A673 (cell line): ENCODE measurements at regions not wholly inside any gene's neighbourhood (a gene's known extent, or its start where the extent isn't known, plus 50 kb on each side); places are given as distances from the start of the nearest gene placed in this dataset.

Source experiments
- BruUV-seq: library from RNA; stranded (reverse); fragments of 400-500 nt; replicated peaks from 2 replicates; lab custom pipeline; 2021; lab: Mats Ljungman, UMichigan
- CTCF ChIA-PET: fragments of 300-600 bp; sonication (Branson Sonifier 250); formaldehyde crosslinking; loops from one replicate; lab custom pipeline; 2022; ENCODE audit warnings: antibody characterized with exemption; lab: Charles Lee
- POLR2A ChIA-PET: fragments of 300-600 bp; sonication (Branson Sonifier 250); formaldehyde crosslinking; loops from one replicate; lab custom pipeline; 2022; ENCODE audit warnings: antibody characterized with exemption; ENCODE audit not compliant: low non-redundant PET; lab: Charles Lee
- DNase-seq: peaks from one replicate; pipeline ENCODE4 v3.0.0-alpha.2; 2015; ENCODE audit warnings: low spot score
- H3K27ac ChIP-seq: fragments of 200-600 bp; sonication (generic); 2 replicates; pipeline ENCODE4 v1.5.1; 2016; ENCODE audit warnings: mixed run types, low read depth, mild to moderate bottlenecking, mixed read lengths, antibody characterized with exemption, low read length; ENCODE audit not compliant: poor library complexity, severe bottlenecking
- H3K27me3 ChIP-seq: fragments of 200-600 bp; sonication (generic); replicated peaks from 2 replicates; pipeline ENCODE4 v1.6.1; 2017; ENCODE audit warnings: mixed run types, low read depth, mild to moderate bottlenecking, mixed read lengths, antibody characterized with exemption, low read length; ENCODE audit not compliant: insufficient read depth, poor library complexity
- H3K36me3 ChIP-seq: fragments of 200-600 bp; sonication (generic); 2 replicates; pipeline ENCODE4 v1.6.1; 2016; ENCODE audit warnings: mixed run types, mild to moderate bottlenecking, mixed read lengths, antibody characterized with exemption, low read length; ENCODE audit not compliant: insufficient read depth, poor library complexity, severe bottlenecking
- H3K4me1 ChIP-seq: fragments of 200-600 bp; sonication (generic); 2 replicates; pipeline ENCODE4 v1.6.1; 2017; ENCODE audit warnings: mixed run types, mild to moderate bottlenecking, mixed read lengths, antibody characterized with exemption, low read length; ENCODE audit not compliant: insufficient read depth, poor library complexity, severe bottlenecking
- H3K4me3 ChIP-seq: fragments of 200-600 bp; sonication (generic); 2 replicates; pipeline ENCODE4 v1.5.1; 2016; ENCODE audit warnings: low read depth, mixed run types, mild to moderate bottlenecking, mixed read lengths, low read length; ENCODE audit not compliant: poor library complexity, severe bottlenecking
- H3K9me3 ChIP-seq: fragments of 200-600 bp; sonication (generic); 2 replicates; pipeline ENCODE4 v1.6.1; 2016; ENCODE audit warnings: mixed run types, low read depth, mild to moderate bottlenecking, mixed read lengths, antibody characterized with exemption, low read length; ENCODE audit not compliant: poor library complexity, severe bottlenecking
- CTCF ChIP-seq: fragments of 300-800, 200-600 bp; sonication (generic); conservative IDR thresholded peaks from 2 replicates; pipeline ENCODE4 v1.5.1; 2017; ENCODE audit warnings: low read depth, mild to moderate bottlenecking, antibody characterized with exemption, low read length, moderate library complexity, mixed read lengths
- EZH2 ChIP-seq: fragments of 200-600 bp; sonication (generic); IDR thresholded peaks from 2 replicates; pipeline ENCODE4 v1.6.1; 2017; ENCODE audit warnings: borderline replicate concordance, low read depth, mild to moderate bottlenecking, mixed read lengths, antibody characterized with exemption, low read length; ENCODE audit not compliant: poor library complexity, severe bottlenecking
- intact Hi-C: fragments of 100-400 bp; cut with micrococcal nuclease; formaldehyde crosslinking; loops from one replicate; pipeline ENCODE4 v1.10.0; 2022; ENCODE audit not compliant: unreplicated experiment

- POLR2A ChIA-PET, result no interaction called here
- CTCF ChIA-PET, result interaction anchor here (1.7 kb wide), 1 partner anchor 315 kb away, joined by 3 read pairs; no protein-coding TSS in a partner anchor
- Histone ChIP-seq H3K9me3 (no peaks in the 10 kb centered on the region), H3K4me3 (no peak overlapping the region), H3K27ac (no peak overlapping the region), H3K4me1 (no peaks in the 10 kb centered on the region), H3K36me3 (no peaks in the 10 kb centered on the region), H3K27me3 (no peaks in the 10 kb centered on the region)
- TF ChIP-seq CTCF, result no peak
- no peak for TF ChIP-seq EZH2
- no peak for DNase-seq
- intact Hi-C loops, result loop anchor here (10.0 kb wide), 1 partner anchor 486 kb away; no protein-coding TSS in a partner anchor
- no TSS peak for BruUV-seq
Measured at GRCh38 chr5:152140347-152140746, 215.7 kb upstream of the GLRA1 start.

DNA sequence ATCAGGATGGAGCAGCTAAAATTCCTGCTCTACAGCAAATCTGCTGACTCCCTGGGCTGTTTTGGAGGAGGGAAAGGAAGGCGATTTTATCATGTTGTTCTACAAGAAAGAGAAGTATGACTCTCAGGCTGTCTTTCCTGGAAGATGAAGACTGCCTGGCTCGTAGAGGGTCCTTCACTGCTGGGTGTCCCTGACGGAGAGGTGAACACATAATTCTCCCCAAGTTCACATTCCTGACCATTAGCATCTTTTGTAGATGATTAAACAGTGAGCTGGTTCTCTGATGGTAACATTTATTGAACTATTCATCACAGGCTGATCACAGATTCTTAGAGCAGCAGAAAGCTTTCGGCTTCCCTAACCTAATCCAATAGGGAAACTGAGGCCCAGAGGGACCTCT lies 212.4 kb upstream of the GLRA1 start:
- intact Hi-C loops, result no loop called here
- no peak overlapping the region for H3K4me3 ChIP-seq
- peaks cover 6% of the 10 kb centered on the region for H3K27me3 ChIP-seq
- no peak for TF ChIP-seq CTCF
- no peak for TF ChIP-seq EZH2
- DNase-seq, result no peak
- BruUV-seq, result no TSS peak
- H3K36me3 ChIP-seq, result no peaks in the 10 kb centered on the region
- CTCF ChIA-PET, result no interaction called here
- no peaks in the 10 kb centered on the region for H3K4me1 ChIP-seq
- H3K27ac ChIP-seq, result no peak overlapping the region
- H3K9me3 ChIP-seq, result no peaks in the 10 kb centered on the region
- POLR2A ChIA-PET, result no interaction called here

GRCh38 chr5:152136321-152136720 lies 211.7 kb upstream of the GLRA1 start:
- no peak overlapping the region for H3K4me3 ChIP-seq
- intact Hi-C loops, result no loop called here
- CTCF ChIA-PET, result no interaction called here
- no peak for DNase-seq
- H3K36me3 ChIP-seq, result no peaks in the 10 kb centered on the region
- no peak for TF ChIP-seq EZH2
- TF ChIP-seq CTCF, result no peak
- POLR2A ChIA-PET, result no interaction called here
- BruUV-seq, result no TSS peak
- H3K4me1 ChIP-seq, result no peaks in the 10 kb centered on the region
- H3K27me3 ChIP-seq, result peaks cover 6% of the 10 kb centered on the region
- no peak overlapping the region for H3K27ac ChIP-seq
- no peaks in the 10 kb centered on the region for H3K9me3 ChIP-seq
